ENCODE measurements at regions not wholly inside any gene's neighbourhood (a gene's known extent, or its start where the extent isn't known, plus 50 kb on each side); places are given as distances from the start of the nearest gene placed in this dataset.

DNA sequence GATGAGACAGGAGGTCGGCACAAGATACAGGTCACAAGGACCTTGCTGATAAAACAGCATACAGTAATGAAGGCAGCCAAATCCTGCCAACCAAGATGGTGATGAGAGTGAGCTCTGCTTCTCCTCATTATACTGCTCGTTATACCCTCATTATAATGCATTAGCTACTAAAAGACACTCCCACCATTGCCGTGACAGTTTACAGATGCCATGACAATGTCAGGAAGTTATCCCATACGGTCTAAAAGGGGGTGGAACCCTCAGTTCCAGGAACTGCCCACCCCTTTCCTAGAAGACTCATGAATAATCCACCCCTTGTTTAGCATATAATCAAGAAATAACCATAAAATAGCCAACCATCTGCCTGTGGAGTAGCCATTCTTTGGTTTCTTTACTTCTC, 224.2 kb downstream of the RBM43 start:
- no peak for DNase-seq (ENCODE audit: low read depth in 4 of 4, low spot score in 2 of 4)

DNA sequence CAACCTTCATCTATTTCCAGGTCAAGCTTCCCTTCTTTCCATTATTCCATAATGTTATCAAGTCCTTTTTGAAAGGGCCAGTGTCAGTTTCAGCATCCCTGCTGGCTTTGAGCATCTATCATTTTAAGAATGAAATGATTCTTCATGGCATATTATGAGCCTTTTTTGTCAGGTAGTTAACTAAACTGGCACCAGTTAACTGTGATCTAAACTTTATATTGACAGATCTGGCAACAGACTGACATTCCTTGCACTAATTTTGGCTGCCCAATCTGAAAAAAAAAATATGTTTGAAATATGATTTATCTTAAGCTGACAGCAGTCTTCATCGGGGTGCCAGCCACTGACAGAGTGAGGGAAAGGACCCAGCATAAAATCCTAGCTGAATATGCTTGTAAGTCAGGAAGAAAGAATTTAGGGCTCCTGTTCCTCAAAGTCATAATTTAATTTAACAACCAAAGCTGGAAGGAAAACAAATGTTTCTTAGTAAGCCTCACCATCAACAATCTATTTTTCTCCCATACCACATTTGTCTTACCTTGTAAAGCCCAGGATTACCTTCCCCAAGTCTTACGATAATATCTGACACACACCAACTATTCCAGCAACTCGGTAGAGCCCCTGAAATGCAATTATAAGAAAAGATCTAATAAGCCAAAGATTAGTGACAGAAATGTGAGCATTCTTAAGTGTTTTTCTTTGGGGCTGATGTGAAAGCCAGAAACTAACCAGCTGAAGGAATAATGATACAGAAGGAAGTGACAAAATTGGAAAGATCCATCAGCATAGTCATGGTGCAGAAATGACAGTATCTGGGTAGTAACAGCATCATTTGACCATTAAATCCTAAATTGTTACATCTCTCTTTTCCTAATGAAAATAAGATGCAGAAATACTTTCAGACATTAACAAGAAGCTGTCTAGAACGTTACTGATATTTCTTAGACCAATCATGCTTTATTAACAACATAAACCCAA, 228.1 kb downstream of the RBM43 start:
- no peak for DNase-seq (ENCODE audit: low read depth in 4 of 4, low spot score in 2 of 4)

- DNase-seq (ENCODE audit: low read depth in 4 of 4, low spot score in 2 of 4) = no peak
Measured at GRCh38 chr2:151032741-151033191, 228.9 kb downstream of the RBM43 start.

DNA sequence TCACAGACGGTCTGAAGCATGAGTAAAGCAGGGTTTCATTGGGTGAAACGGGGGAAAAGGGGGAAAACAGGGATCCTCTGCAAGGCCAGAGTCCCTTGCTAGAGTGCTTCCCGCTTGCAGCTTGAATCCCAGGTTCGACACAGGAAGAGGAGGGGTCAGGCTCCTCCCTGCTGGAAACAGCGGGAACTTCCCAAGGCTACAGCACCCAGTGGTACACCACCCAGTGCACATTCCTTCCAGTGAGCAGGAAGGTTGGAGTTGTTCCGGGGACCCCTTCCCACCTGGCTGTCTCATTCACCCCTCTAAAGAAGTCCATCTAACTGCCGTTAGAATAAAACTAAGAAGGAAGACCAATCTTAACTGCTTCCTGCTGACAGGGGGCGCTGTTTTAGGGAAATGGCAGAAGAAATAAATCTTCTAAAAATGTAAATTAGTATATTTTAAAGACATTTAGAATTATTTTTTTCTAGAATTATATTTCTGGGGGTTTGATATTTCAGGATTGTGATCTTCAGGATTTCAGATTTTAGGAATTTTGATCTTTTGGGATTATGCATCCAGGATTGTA, 230.9 kb downstream of the RBM43 start:
- DNase-seq (ENCODE audit: low read depth in 4 of 4, low spot score in 2 of 4) = no peak

GRCh38 chr2:151029406-151030157, 232.1 kb downstream of the RBM43 start:
- DNase-seq (ENCODE audit: low read depth in 4 of 4, low spot score in 2 of 4) = no peak

DNA sequence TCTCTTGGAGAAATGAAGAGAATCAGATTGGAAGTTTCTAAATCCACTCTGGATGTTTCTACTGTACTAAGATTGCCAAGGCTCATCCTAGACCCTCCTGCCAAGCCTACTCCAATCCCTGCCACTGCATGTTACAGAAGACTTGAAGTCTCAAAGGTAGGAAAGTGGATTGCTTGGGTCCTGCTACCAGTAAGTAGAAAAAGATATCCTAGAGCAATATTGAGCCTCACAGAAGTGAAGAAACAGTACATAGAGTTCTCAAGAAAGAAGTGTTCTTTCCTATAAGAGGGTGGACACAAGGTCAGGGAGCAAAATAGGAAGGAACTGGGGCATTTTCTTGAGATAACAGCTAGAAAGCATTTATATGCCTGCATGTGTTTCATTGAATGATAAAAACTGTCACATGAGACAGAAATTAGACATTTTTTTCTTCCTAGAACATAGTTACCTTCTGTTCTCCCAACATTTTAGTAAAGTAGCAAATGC, 232.9 kb downstream of the RBM43 start:
- no peak for DNase-seq (ENCODE audit: low read depth in 4 of 4, low spot score in 2 of 4)

- DNase-seq (ENCODE audit: low read depth in 4 of 4, low spot score in 2 of 4) = no peak
Measured at GRCh38 chr2:151027151-151027550, 234.5 kb downstream of the RBM43 start.

- no peak for DNase-seq (ENCODE audit: low read depth in 4 of 4, low spot score in 2 of 4)
Measured at GRCh38 chr2:151025816-151026215, 235.8 kb downstream of the RBM43 start.

DNA sequence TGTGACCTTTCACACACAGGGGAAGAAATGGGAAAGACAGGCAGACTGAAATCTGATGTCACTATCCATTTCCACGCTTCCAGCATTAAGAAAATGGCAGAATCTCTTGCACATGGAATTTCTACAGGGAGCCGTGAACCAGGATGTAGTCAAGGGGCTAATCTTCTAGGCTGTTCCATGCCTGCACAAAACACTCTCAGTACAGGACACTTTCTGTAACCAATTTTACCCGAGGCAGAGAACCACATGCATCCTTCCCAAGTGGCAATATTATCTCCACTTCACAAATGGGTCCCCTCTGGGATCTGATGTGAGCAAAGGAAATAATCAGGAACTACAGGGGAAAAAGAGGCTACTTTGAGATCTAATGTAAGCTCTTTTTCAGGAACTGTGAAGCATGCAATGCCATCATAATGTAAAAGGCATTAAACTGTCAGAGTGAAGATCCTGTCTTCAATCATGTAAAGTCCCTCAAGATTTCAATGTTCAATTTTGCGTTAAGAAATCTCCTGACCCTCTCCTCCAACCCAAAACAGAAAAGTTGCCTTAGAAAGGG, 236.9 kb downstream of the RBM43 start:
- DNase-seq (ENCODE audit: low read depth in 4 of 4, low spot score in 2 of 4) = no peak

- no peak for DNase-seq (ENCODE audit: low read depth in 4 of 4, low spot score in 2 of 4)
Measured at GRCh38 chr2:151021747-151022452, 239.8 kb downstream of the RBM43 start.

- DNase-seq (ENCODE audit: low read depth in 4 of 4, low spot score in 2 of 4) = no peak
Measured at GRCh38 chr2:151020411-151020810, 241.3 kb downstream of the RBM43 start.

DNA sequence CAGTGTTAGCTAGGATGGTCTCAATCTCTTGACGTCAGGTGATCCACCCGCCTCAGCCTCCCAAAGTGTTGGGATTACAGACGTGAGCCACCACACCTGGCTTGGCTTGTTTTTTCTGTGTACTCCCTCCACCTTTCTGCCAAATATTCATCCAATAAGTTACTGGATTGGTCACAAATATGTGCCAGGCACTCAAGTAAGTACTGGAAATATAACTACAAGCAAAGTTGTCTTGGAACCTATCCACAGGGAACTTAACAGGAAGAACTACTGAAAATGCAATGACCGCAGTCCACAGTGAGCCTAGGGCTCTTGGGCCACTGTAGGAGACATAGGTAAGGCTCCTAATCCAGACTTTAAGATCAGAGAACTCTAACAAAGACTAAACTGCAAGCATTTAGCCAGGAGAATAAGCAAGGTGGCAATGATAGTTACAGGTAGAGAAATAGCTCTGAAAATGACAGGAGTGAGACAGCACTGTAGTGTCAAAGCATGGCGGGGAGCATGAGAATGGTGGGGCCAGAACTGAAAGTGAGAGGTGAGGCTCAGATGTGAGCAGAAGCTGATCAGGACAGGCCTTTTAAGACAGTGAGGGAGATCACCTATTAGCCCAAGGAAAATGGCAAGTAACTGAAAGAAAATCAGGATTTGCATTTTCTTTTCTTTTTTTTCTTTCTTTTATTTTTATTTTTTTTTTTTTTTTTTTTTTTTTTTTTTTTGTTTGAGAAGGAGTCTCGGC, 252.1 kb downstream of the RBM43 start:
- DNase-seq (ENCODE audit: low read depth in 4 of 4, low spot score in 2 of 4) = no peak

- no peak for DNase-seq (ENCODE audit: low read depth in 4 of 4, low spot score in 2 of 4)
Measured at GRCh38 chr2:151007365-151007764, 254.3 kb downstream of the RBM43 start.

GRCh38 chr2:151002959-151003600, 258.6 kb downstream of the RBM43 start:
- DNase-seq (ENCODE audit: low read depth in 4 of 4, low spot score in 2 of 4) = no peak

DNA sequence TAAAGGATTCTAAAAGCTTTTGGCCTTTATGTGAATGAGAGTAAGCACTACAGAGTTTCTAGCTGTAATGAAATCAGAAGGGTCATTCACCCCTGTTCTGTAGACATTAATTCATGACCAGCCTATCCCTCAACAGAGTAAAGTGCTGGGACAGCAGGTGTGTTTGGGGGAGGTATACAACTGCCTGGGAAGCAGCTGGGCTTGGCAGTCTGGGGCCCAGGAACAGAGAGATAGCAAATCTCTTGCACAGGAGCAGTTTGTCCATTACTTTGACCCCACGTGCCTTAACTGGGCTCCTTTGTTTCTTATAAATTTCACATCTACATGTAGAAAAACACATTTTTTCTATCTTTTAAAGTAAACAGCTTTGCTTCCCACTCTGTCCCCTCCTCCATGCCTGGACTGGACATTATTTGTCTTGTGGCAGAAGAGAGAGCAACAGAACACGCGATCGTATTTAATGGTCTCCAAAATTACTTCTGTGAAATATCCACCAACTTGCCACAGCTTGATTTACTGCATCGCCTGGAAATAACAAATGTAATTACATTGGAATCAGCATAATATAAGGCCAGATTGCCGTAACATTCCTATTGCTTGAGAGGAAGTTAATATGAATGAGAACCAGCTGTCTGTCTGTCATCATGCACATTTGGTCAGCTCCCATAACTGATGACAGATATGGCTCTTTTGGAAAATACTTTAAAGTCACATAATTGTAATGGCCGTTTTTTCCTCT, 263.8 kb downstream of the RBM43 start:
- no peak for DNase-seq (ENCODE audit: low read depth in 4 of 4, low spot score in 2 of 4)

GRCh38 chr2:150997066-150997465, 264.6 kb downstream of the RBM43 start:
- no peak for DNase-seq (ENCODE audit: low read depth in 4 of 4, low spot score in 2 of 4)

GRCh38 chr2:150994076-150994475, 267.6 kb downstream of the RBM43 start:
- no peak for DNase-seq (ENCODE audit: low read depth in 4 of 4, low spot score in 2 of 4)

- no peak for DNase-seq (ENCODE audit: low read depth in 4 of 4, low spot score in 2 of 4)
Measured at GRCh38 chr2:150989969-150990368, 271.7 kb downstream of the RBM43 start.
